GM12878 (cell line): ENCODE measurements at regions not wholly inside any gene's neighbourhood (a gene's known extent, or its start where the extent isn't known, plus 50 kb on each side); places are given as distances from the start of the nearest gene placed in this dataset.

ENCODE experiments used
- ATAC-seq: fragments of 200-7000 bp; cut with Tn5 transposase; 3 replicates; pipeline ENCODE4 v1.9.1; 2020; ENCODE audit warnings: mild to moderate bottlenecking, moderate library complexity
- BruUV-seq: library from RNA; stranded (reverse); fragments of 400-500 nt; replicated peaks from 2 replicates; lab custom pipeline; 2021; lab: Mats Ljungman, UMichigan
- CTCF ChIA-PET: fragments of 300-600 bp; sonication (Branson Sonifier 250); formaldehyde crosslinking; extraction: SDS; loops from one replicate; lab custom pipeline; 2021; ENCODE audit warnings: inconsistent platforms; lab: Yijun Ruan, JAX
- POLR2A ChIA-PET: fragments of 350-600 bp; formaldehyde crosslinking; extraction: SDS; loops from one replicate; lab custom pipeline; 2021; ENCODE audit warnings: inconsistent platforms; lab: Charles Lee
- RAD21 ChIA-PET: fragments of 300-600 bp; sonication (Branson Sonifier 250); formaldehyde crosslinking; loops from one replicate; lab custom pipeline; 2023; ENCODE audit warnings: antibody characterized with exemption; ENCODE audit not compliant: unreplicated experiment; lab: Charles Lee
- SMC1A ChIA-PET: fragments of 300-600 bp; sonication (Branson Sonifier 250); formaldehyde crosslinking; loops from one replicate; lab custom pipeline; 2023; ENCODE audit not compliant: unreplicated experiment, uncharacterized antibody; lab: Charles Lee
- DNase-seq: peaks from one replicate; pipeline ENCODE4 v3.0.0-alpha.2; 2011; ENCODE audit warnings: low read depth, low spot score
- FAIRE-seq: peaks from 3 replicates; lab custom pipeline; 2011; peaks lifted over from hg19 to GRCh38; lab: Jason Lieb, UNC
- H2AFZ ChIP-seq: 2 replicates; pipeline ENCODE4 v1.6.0; 2011; ENCODE audit warnings: low read depth, low read length, control low read depth; ENCODE audit not compliant: control insufficient read depth
- H3K27ac ChIP-seq: 2 replicates; pipeline ENCODE4 v1.5.1; 2011; ENCODE audit warnings: control low read depth; ENCODE audit not compliant: control insufficient read depth, insufficient read depth
- H3K27me3 ChIP-seq, 2 experiments: replicated peaks in 1 of 2; 2 replicates each; pipeline versions ENCODE4 v1.6.0 to v1.6.1; 2011; ENCODE audit warnings: low read length in 1 of 2; ENCODE audit not compliant: control insufficient read depth in 2 of 2, insufficient read depth in 2 of 2
- H3K36me3 ChIP-seq, 2 experiments: 2 replicates each; pipeline ENCODE4 v1.5.1; 2011; ENCODE audit warnings: low read length in 1 of 2; ENCODE audit not compliant: control insufficient read depth in 2 of 2, insufficient read depth in 2 of 2
- H3K4me1 ChIP-seq: 2 replicates; pipeline ENCODE4 v1.6.1; 2011; ENCODE audit warnings: mild to moderate bottlenecking, low read length, moderate library complexity, mixed read lengths; ENCODE audit not compliant: control insufficient read depth, insufficient read depth
- H3K4me2 ChIP-seq: 2 replicates; pipeline ENCODE4 v1.6.0; 2011; ENCODE audit warnings: control low read depth; ENCODE audit not compliant: control insufficient read depth, insufficient read depth
- H3K4me3 ChIP-seq: fragments of 200-600 bp; sonication (generic); 2 replicates; pipeline ENCODE4 v1.5.1; 2016
- H3K79me2 ChIP-seq: 2 replicates; pipeline ENCODE4 v1.6.0; 2011; ENCODE audit warnings: low read length; ENCODE audit not compliant: control insufficient read depth, insufficient read depth
- H3K9ac ChIP-seq: 2 replicates; pipeline ENCODE4 v1.8.0; 2011; ENCODE audit warnings: low read length, control low read depth, mixed read lengths; ENCODE audit not compliant: control insufficient read depth, insufficient read depth
- H3K9me3 ChIP-seq: replicated peaks from 3 replicates; pipeline ENCODE4 v1.5.1; 2011; ENCODE audit warnings: mild to moderate bottlenecking, low read length; ENCODE audit not compliant: control insufficient read depth, insufficient read depth
- H4K20me1 ChIP-seq: 2 replicates; pipeline ENCODE4 v1.6.0; 2011; ENCODE audit not compliant: control insufficient read depth, insufficient read depth
- CBFB ChIP-seq: IDR thresholded peaks from 2 replicates; pipeline ENCODE4 v1.6.1; 2016; ENCODE audit warnings: antibody characterized with exemption, low read depth
- CBX5 ChIP-seq: sonication (generic); IDR thresholded peaks from 2 replicates; pipeline ENCODE4 v1.6.1; 2016; ENCODE audit warnings: low read depth, moderate library complexity, mild to moderate bottlenecking, inconsistent platforms
- ESRRA ChIP-seq: IDR thresholded peaks from 2 replicates; pipeline ENCODE4 v1.6.1; 2012; ENCODE audit warnings: mild to moderate bottlenecking, low read length, improper control_type of control experiment
- EZH2 ChIP-seq: IDR thresholded peaks from 2 replicates; pipeline ENCODE4 v1.6.1; 2012; ENCODE audit warnings: low read depth, mild to moderate bottlenecking, control low read depth, inconsistent platforms, low read length, borderline replicate concordance; ENCODE audit not compliant: control insufficient read depth
- IRF4 ChIP-seq: IDR thresholded peaks from 2 replicates; pipeline ENCODE4 v1.6.1; 2011; ENCODE audit warnings: low read depth, low read length
- MAX ChIP-seq: IDR thresholded peaks from 2 replicates; pipeline ENCODE4 v1.6.1; 2012; ENCODE audit warnings: low read depth, low read length, improper control_type of control experiment
- NRF1 ChIP-seq: conservative IDR thresholded peaks from 2 replicates; pipeline ENCODE4 v1.6.1; 2011; ENCODE audit warnings: mild to moderate bottlenecking, low read depth, low read length, improper control_type of control experiment
- RBBP5 ChIP-seq: fragments of 200-600 bp; sonication (generic); conservative IDR thresholded peaks from 2 replicates; pipeline ENCODE4 v1.6.1; 2016
- SMARCA5 ChIP-seq: fragments of 450-650 bp; IDR thresholded peaks from 2 replicates; pipeline ENCODE4 v1.6.1; 2017; ENCODE audit warnings: mild to moderate bottlenecking
- TARDBP ChIP-seq: IDR thresholded peaks from 2 replicates; pipeline ENCODE4 v1.6.1; 2016; ENCODE audit warnings: borderline replicate concordance
- TBL1XR1 ChIP-seq: IDR thresholded peaks from 2 replicates; pipeline ENCODE4 v1.6.1; 2012; ENCODE audit warnings: low read depth, low read length, improper control_type of control experiment
- TCF3 ChIP-seq: IDR thresholded peaks from 2 replicates; pipeline ENCODE4 v1.6.1; 2012; ENCODE audit warnings: low read depth, mild to moderate bottlenecking, low read length, borderline replicate concordance; ENCODE audit not compliant: insufficient read depth
- ZBTB11 ChIP-seq: fragments of 450-650 bp; formaldehyde crosslinking; IDR thresholded peaks from 2 replicates; pipeline ENCODE4 v1.5.0; 2022; ENCODE audit warnings: mild to moderate bottlenecking, missing genetic modification characterization
- ZBTB4 ChIP-seq: fragments of 450-650 bp; formaldehyde crosslinking; IDR thresholded peaks from 2 replicates; pipeline ENCODE4 v1.4.0; 2022; ENCODE audit warnings: mild to moderate bottlenecking, moderate library complexity
- ZBTB40 ChIP-seq: fragments of 450-650 bp; IDR thresholded peaks from 2 replicates; pipeline ENCODE4 v1.6.1; 2016; ENCODE audit warnings: mild to moderate bottlenecking, moderate library complexity, borderline replicate concordance
- ZNF274 ChIP-seq: IDR thresholded peaks from one replicate; pipeline ENCODE4 v1.8.0; 2011; ENCODE audit not compliant: insufficient read length, insufficient read depth
- WGBS: methylation state at CpG from one replicate; pipeline ENCODE4 v1.1.6; 2016; ENCODE audit warnings: low lambda C conversion rate; ENCODE audit not compliant: insufficient replicate concordance, insufficient coverage; ENCODE audit errors: missing lambda C conversion rate; 5-methylcytosine and 5-hydroxymethylcytosine counted together
- in situ Hi-C: fragments of 300-500 bp; cut with MboI; formaldehyde crosslinking; loops from 9 replicates; pipeline ENCODE4 v1.14.3; 2018; ENCODE audit warnings: mixed read lengths
- intact Hi-C: fragments of 100-400 bp; cut with micrococcal nuclease; formaldehyde crosslinking; loops from one replicate; pipeline ENCODE4 v1.14.2; 2022; ENCODE audit not compliant: unreplicated experiment

- Histone ChIP-seq H3K36me3 (no peaks in the 10 kb centered on the region), H3K4me1 (no peaks in the 10 kb centered on the region), H4K20me1 (no peaks in the 10 kb centered on the region), H3K9ac (no peak overlapping the region), H3K79me2 (no peaks in the 10 kb centered on the region), H3K27ac (no peak overlapping the region), H3K27me3 (no peaks in the 10 kb centered on the region), H3K9me3 (no peaks in the 10 kb centered on the region), H2AFZ (no peak overlapping the region), H3K4me2 (no peak overlapping the region), H3K4me3 (no peak overlapping the region)
- FAIRE-seq: no peak
- DNase-seq: no peak
- POLR2A ChIA-PET: no interaction called here
- BruUV-seq: no TSS peak
- in situ Hi-C loops: no loop called here
- no peak for ATAC-seq
- SMC1A ChIA-PET: no interaction called here
- CTCF ChIA-PET: no interaction called here
- 11% methylated on average over 3 of the region's 3 CpGs for WGBS
- RAD21 ChIA-PET: no interaction called here
- intact Hi-C loops: no loop called here
- TF ChIP-seq ZNF274 (no peak), RBBP5 (no peak), ZBTB40 (no peak), IRF4 (no peak), CBX5 (no peak), SMARCA5 (no peak), ZBTB4 (no peak), TBL1XR1 (no peak), TARDBP (no peak), ESRRA (no peak), NRF1 (no peak), EZH2 (no peak), MAX (no peak), TCF3 (no peak), CBFB (no peak), ZBTB11 (CRISPR knock-in tag) (no peak)
These were observed 561.3 kb upstream of the CDH4 start for GRCh38 chr20:60690771-60691170.
